AG04450 (cell line): ENCODE measurements at regions not wholly inside any gene's neighbourhood (a gene's known extent, or its start where the extent isn't known, plus 50 kb on each side); places are given as distances from the start of the nearest gene placed in this dataset.
A peak's percentile ranks its signal among the peaks of the same experiment; 100 is the strongest.

Experiments
- CTCF ChIA-PET: fragments of 300-600, 350-600 bp; formaldehyde crosslinking; extraction: SDS; loops from one replicate; lab custom pipeline; 2022; ENCODE audit warnings: antibody characterized with exemption, inconsistent platforms; lab: Charles Lee
- POLR2A ChIA-PET: fragments of 350-600 bp; formaldehyde crosslinking; extraction: SDS; loops from one replicate; lab custom pipeline; 2021; ENCODE audit warnings: antibody characterized with exemption, inconsistent platforms; lab: Yijun Ruan, JAX
- DNase-seq: peaks from one replicate; pipeline ENCODE4 v3.0.0-alpha.2; 2011; ENCODE audit warnings: low read depth, low spot score
- H3K27ac ChIP-seq: one replicate; pipeline ENCODE4 v1.5.1; 2012; ENCODE audit warnings: low read depth, low read length, control low read depth
- H3K27me3 ChIP-seq: one replicate; pipeline ENCODE4 v1.6.0; 2012; ENCODE audit warnings: low read length; ENCODE audit not compliant: control insufficient read depth, insufficient read depth
- H3K4me3 ChIP-seq: 2 replicates; pipeline ENCODE4 v1.5.1; 2011; ENCODE audit warnings: mild to moderate bottlenecking, low read depth, low read length, control low read depth
- H3K9me3 ChIP-seq: 2 replicates; pipeline ENCODE4 v1.5.1; 2012; ENCODE audit warnings: low read length; ENCODE audit not compliant: control insufficient read depth, insufficient read depth
- TF ChIP-seq, protein P1 (sequence below): IDR thresholded peaks from 2 replicates; pipeline ENCODE4 v1.5.1; 2011; ENCODE audit warnings: low read depth, low read length, control low read depth, inconsistent platforms

DNA sequence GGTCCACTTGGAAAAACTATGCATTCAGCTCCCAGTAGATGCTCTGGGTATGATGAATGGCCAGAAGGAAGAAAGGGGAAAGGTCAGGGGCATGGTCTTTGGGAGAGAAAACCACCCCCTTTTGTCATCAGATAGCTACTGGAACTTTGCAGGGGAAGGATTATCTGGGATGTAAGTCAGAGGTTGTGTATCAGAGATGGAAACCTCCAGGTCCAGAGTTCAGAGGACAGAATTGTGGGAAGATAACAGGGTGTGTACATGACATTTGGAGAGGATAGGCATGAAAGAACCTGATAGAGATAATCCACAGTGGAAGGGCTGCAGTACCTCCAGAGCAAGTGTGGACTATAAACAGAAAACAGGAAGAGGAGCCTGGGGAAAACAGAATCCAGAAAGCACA, 262.7 kb downstream of the SPRY1 start:
- H3K27me3 ChIP-seq: no peaks in the 10 kb centered on the region
- POLR2A ChIA-PET: no interaction called here
- no peak for DNase-seq
- no peak overlapping the region for H3K4me3 ChIP-seq
- CTCF ChIA-PET: interaction anchor here (4.0 to 4.7 kb wide), 2 partner anchors 9 to 557 kb away, joined by 22 to 28 read pairs; no protein-coding TSS in a partner anchor
- peaks cover 9% of the 10 kb centered on the region; the same call in 1 of the 2 replicates for H3K9me3 ChIP-seq
- TF ChIP-seq, protein P1, sequence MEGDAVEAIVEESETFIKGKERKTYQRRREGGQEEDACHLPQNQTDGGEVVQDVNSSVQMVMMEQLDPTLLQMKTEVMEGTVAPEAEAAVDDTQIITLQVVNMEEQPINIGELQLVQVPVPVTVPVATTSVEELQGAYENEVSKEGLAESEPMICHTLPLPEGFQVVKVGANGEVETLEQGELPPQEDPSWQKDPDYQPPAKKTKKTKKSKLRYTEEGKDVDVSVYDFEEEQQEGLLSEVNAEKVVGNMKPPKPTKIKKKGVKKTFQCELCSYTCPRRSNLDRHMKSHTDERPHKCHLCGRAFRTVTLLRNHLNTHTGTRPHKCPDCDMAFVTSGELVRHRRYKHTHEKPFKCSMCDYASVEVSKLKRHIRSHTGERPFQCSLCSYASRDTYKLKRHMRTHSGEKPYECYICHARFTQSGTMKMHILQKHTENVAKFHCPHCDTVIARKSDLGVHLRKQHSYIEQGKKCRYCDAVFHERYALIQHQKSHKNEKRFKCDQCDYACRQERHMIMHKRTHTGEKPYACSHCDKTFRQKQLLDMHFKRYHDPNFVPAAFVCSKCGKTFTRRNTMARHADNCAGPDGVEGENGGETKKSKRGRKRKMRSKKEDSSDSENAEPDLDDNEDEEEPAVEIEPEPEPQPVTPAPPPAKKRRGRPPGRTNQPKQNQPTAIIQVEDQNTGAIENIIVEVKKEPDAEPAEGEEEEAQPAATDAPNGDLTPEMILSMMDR: no peak
- no peak overlapping the region for H3K27ac ChIP-seq

DNA sequence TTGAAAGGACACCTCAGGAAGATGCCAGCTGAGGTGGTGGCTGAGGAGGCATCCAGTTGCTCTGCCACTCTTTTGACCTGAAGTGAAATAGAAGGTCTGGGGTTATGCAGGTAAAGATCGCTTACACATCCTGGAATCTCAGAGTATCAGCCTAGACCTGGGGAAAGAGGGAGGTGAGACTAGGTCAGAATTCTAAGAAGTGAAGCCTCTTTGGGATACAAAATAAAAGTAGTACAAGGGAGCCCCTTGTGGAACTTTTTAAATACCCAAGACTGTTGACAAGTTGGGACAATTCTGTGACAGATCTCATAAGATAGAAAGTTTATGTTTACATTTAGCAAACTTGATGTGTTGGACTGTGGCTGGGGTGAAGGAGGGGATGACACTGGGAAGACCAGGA, 263.1 kb downstream of the SPRY1 start:
- no peak for DNase-seq
- CTCF ChIA-PET: interaction anchor here (1.5 to 4.7 kb wide), 5 partner anchors 10 to 557 kb away, joined by 4 to 28 read pairs (median 12); partner anchors contain the start of gene SPRY1
- POLR2A ChIA-PET: no interaction called here
- H3K9me3 ChIP-seq: peaks cover 9% of the 10 kb centered on the region; the same call in 1 of the 2 replicates
- TF ChIP-seq, protein P1: peak; percentile 17; the same call in 1 of the 2 replicates
- H3K27me3 ChIP-seq: no peaks in the 10 kb centered on the region
- no peak overlapping the region for H3K4me3 ChIP-seq
- H3K27ac ChIP-seq: no peak overlapping the region

DNA sequence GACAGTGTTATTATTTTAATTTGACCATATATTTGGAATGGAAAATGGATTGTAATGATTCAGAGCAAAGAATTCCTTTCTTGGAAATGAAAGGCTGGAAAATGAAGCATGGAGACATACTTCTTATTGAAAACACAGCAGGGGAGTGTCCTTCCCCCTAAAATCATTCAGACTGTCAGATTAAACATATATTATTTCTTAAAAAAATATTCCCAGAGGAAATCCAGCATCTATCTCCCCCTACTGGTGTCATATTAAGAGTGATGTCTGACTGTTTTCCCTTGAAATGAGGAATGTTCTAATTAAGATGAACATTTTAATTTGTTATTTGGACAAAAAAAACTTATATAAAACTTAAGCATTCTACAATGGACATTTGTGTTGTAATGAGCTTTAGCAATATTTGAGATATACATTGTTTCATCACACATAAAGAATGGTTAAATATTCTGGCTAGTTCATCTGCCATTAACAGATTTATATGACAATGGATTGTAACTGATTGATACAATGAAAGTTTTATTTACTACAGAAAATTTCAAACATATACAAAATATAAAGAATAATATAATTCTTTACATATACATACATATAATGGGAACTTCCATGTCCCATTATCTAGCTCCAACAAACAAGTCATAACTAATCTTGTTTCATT, 264.6 kb downstream of the SPRY1 start:
- ChIA-PET POLR2A (no interaction called here), CTCF (interaction anchor here (0.6 to 4.7 kb wide), 41 partner anchors 10 to 729 kb away, joined by 3 to 28 read pairs (median 3); partner anchors contain the start of gene SPRY1)
- H3K9me3 ChIP-seq: peaks cover 7% of the 10 kb centered on the region; the same call in 1 of the 2 replicates

DNA sequence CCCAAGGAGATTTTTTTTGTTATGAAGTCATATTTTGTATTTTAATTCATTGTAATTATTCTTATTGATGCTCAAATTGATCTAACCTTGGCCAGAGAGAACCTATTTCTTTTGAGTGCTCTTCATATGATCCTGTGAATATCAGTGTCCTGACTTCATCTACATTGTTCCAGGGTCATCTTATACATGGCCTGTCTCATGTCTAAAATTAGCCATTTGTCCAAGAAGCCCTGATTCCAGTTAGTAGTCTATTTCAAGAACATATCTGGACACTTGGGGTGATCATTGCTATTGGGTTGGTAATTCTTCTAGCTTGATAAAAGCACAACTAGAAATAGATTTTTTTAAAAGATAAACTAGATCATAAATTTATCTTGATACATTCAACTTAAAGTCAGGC, 266.2 kb downstream of the SPRY1 start:
- no peak for DNase-seq
- Histone ChIP-seq H3K9me3 (0 out of 2 replicates have a peak, but pooled peaks cover 3% of the 10 kb centered on the region), H3K27me3 (no peaks in the 10 kb centered on the region), H3K27ac (no peak overlapping the region), H3K4me3 (no peak overlapping the region)
- TF ChIP-seq, protein P1: no peak
- POLR2A ChIA-PET: no interaction called here
- CTCF ChIA-PET: interaction anchor here (1.2 to 4.7 kb wide), 4 partner anchors 15 to 560 kb away, joined by 4 to 22 read pairs (median 11); no protein-coding TSS in a partner anchor

More for the DNA sequence above, 264.6 kb downstream of the SPRY1 start:
- no peak for DNase-seq
- TF ChIP-seq, protein P1: peak; percentile 69
- Histone ChIP-seq H3K27me3 (no peaks in the 10 kb centered on the region), H3K27ac (no peak overlapping the region), H3K4me3 (no peak overlapping the region)

DNA sequence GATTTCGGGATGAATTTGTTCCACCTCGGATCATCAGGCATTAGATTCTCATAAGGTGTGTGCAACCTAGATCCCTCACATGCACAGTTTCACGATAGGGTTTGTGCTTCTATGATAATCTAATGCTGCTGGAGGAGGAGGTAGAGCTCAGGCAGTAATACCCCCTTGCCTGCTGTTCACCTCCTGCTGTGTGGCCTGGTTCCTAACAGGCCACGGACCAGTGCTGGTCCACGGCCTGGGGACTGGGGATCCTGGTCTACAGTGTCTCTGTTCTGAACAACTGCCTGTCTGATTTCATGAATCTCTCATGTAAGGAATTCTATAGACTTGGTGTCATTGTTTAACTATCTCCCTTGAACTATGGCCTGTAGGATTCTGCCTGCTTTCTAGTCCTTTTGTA, 269.9 kb downstream of the SPRY1 start:
- no peak overlapping the region for H3K4me3 ChIP-seq
- CTCF ChIA-PET: no interaction called here
- H3K27me3 ChIP-seq: no peaks in the 10 kb centered on the region
- 0 out of 2 replicates have a peak, but pooled peaks cover 3% of the 10 kb centered on the region for H3K9me3 ChIP-seq
- no peak overlapping the region for H3K27ac ChIP-seq
- POLR2A ChIA-PET: no interaction called here
- no peak for DNase-seq
- TF ChIP-seq, protein P1: no peak
